ENCODE measurements at regions not wholly inside any gene's neighbourhood (a gene's known extent, or its start where the extent isn't known, plus 50 kb on each side); places are given as distances from the start of the nearest gene placed in this dataset.

DNA sequence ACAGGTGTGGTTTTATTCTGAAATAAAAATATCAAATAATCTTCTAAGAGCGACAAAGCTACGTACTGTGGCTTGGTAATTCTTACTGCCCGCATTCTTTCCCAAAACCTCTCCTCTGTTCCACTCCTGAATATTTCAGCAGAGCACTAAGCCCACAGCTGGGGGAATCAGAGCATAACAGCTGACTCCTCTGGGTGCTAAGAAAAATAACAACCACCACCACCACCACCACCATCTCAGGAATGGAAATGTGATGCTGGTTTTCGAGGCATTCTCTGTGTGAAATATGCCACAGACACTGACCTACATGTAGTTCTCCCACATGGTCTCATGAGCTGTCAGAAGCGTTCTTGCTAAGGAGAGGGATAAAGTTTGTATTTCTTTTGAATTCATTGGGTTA is 183.7 kb downstream of the BMP4 start:
- CTCF ChIA-PET, result no interaction called here
- POLR2A ChIA-PET (ENCODE audit: low non-redundant PET), result no interaction called here
- DNase-seq (ENCODE audit: low spot score), result no peak
- TF ChIP-seq, protein P1, sequence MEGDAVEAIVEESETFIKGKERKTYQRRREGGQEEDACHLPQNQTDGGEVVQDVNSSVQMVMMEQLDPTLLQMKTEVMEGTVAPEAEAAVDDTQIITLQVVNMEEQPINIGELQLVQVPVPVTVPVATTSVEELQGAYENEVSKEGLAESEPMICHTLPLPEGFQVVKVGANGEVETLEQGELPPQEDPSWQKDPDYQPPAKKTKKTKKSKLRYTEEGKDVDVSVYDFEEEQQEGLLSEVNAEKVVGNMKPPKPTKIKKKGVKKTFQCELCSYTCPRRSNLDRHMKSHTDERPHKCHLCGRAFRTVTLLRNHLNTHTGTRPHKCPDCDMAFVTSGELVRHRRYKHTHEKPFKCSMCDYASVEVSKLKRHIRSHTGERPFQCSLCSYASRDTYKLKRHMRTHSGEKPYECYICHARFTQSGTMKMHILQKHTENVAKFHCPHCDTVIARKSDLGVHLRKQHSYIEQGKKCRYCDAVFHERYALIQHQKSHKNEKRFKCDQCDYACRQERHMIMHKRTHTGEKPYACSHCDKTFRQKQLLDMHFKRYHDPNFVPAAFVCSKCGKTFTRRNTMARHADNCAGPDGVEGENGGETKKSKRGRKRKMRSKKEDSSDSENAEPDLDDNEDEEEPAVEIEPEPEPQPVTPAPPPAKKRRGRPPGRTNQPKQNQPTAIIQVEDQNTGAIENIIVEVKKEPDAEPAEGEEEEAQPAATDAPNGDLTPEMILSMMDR (conservative IDR thresholded peaks at IDR 0.05; ENCODE audit: low read depth), result no peak
- no peak overlapping the region for H3K27ac ChIP-seq

DNA sequence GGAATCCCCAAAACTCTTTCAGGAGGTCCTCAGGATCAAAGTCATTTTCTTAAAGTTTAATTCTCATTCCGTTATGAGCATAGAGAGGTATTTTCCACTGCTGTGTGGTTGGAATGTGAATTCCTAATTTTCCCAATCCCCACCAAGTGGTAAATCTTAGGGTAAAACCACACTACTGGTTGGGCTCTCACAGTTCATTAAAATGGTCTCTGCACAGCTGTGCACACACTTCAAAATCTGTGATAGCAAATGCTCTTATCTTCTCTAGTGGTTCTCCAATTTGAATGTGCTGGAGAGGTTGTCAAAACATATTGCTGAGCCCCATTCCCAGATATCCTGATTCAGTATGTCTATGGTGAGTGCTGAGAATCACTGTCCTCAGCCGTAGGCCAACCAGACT is 189.1 kb downstream of the BMP4 start:
- no peak overlapping the region for H3K27ac ChIP-seq
- POLR2A ChIA-PET (ENCODE audit: low non-redundant PET), result no interaction called here
- CTCF ChIA-PET, result no interaction called here
- TF ChIP-seq, protein P1 (conservative IDR thresholded peaks at IDR 0.05; ENCODE audit: low read depth), result no peak
- no peak for DNase-seq (ENCODE audit: low spot score)

- CTCF ChIA-PET, result no interaction called here
- DNase-seq (ENCODE audit: low spot score), result no peak
- TF ChIP-seq, protein P1 (conservative IDR thresholded peaks at IDR 0.05; ENCODE audit: low read depth), result no peak
- POLR2A ChIA-PET (ENCODE audit: low non-redundant PET), result no interaction called here
- H3K27ac ChIP-seq, result no peak overlapping the region
Observed at GRCh38 chr14:53766601-53767000, 190.0 kb downstream of the BMP4 start.

GRCh38 chr14:53766106-53766505 is 190.5 kb downstream of the BMP4 start:
- POLR2A ChIA-PET (ENCODE audit: low non-redundant PET), result no interaction called here
- TF ChIP-seq, protein P1 (conservative IDR thresholded peaks at IDR 0.05; ENCODE audit: low read depth), result no peak
- CTCF ChIA-PET, result interaction anchor here (0.5 kb wide), 1 partner anchor 214 kb away, joined by 3 read pairs; no protein-coding TSS in a partner anchor
- DNase-seq (ENCODE audit: low spot score), result no peak
- H3K27ac ChIP-seq, result no peak overlapping the region

DNA sequence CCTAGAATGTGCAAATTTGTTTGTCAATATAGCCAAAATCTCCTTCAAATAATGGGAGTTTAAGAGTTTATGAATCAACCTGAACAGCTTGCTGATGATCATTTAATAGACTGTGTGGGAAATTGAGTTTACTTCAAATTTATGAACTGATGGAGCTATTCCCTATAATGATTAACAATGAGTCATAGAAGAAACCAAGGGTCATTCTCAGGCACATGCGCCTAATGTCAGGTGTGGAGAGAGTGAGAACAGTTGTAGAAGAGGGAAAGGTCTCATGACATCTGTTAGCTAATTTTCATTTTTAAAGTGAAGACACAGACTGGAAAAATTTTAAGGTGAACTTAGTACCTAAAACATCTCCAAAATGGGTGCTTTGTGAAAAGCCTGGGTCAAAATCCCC is 191.8 kb downstream of the BMP4 start:
- CTCF ChIA-PET, result no interaction called here
- POLR2A ChIA-PET (ENCODE audit: low non-redundant PET), result no interaction called here
- peak; percentile 7 for DNase-seq (ENCODE audit: low spot score)
- TF ChIP-seq, protein P1 (conservative IDR thresholded peaks at IDR 0.05; ENCODE audit: low read depth), result no peak
- H3K27ac ChIP-seq, result no peak overlapping the region

GRCh38 chr14:53758141-53758540 is 198.5 kb downstream of the BMP4 start:
- POLR2A ChIA-PET (ENCODE audit: low non-redundant PET), result no interaction called here
- CTCF ChIA-PET, result interaction anchor here (0.6 to 0.7 kb wide), 2 partner anchors 44 to 163 kb away, joined by 3 to 4 read pairs; no protein-coding TSS in a partner anchor
- TF ChIP-seq, protein P1 (conservative IDR thresholded peaks at IDR 0.05; ENCODE audit: low read depth), result no peak
- no peak for DNase-seq (ENCODE audit: low spot score)
- no peak overlapping the region for H3K27ac ChIP-seq

DNA sequence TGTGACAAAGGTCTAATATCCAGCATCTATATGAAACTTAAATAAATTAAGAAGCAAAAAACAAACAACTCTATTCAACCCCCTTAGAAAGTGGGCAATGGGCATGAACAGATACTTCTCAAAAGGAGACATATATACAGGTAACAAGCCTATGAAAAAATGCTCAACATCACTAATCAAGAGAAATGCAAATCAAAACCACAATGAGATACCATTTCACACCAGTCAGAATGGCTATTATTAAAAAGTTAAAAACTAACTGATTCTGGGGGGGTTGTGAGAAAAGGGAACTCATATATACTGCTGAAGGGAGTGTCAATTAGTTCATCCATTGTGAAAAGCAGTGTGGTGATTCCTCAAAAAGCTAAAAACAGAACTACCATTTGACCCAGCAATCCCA is 198.9 kb downstream of the BMP4 start:
- TF ChIP-seq, protein P1 (conservative IDR thresholded peaks at IDR 0.05; ENCODE audit: low read depth), result no peak
- CTCF ChIA-PET, result no interaction called here
- H3K27ac ChIP-seq, result no peak overlapping the region
- POLR2A ChIA-PET (ENCODE audit: low non-redundant PET), result no interaction called here
- DNase-seq (ENCODE audit: low spot score), result no peak
